Fibroblast of peridontal ligament (primary cell): ENCODE measurements at regions not wholly inside any gene's neighbourhood (a gene's known extent, or its start where the extent isn't known, plus 50 kb on each side); places are given as distances from the start of the nearest gene placed in this dataset.

ENCODE experiments used
- DNase-seq: peaks from one replicate; pipeline ENCODE4 v3.0.0-alpha.2; 2010; ENCODE audit errors: extremely low read depth

GRCh38 chr15:89399238-89400115, 64.9 kb upstream of the POLG start:
- no peak for DNase-seq

- DNase-seq, result no peak
Measured at GRCh38 chr15:89398896-89399237, 64.2 kb upstream of the POLG start.

- DNase-seq, result no peak
Measured at GRCh38 chr15:89397653-89398023, 63.0 kb upstream of the POLG start.

- DNase-seq, result no peak
Measured at GRCh38 chr15:89396723-89397652, 62.4 kb upstream of the POLG start.

GRCh38 chr15:89395996-89396395, 61.4 kb upstream of the POLG start:
- DNase-seq, result no peak

GRCh38 chr15:89395461-89395871, 60.8 kb upstream of the POLG start:
- no peak for DNase-seq

- DNase-seq, result no peak
Measured at GRCh38 chr15:89395031-89395430, 60.4 kb upstream of the POLG start.

- DNase-seq, result no peak
Measured at GRCh38 chr15:89393056-89393455, 58.4 kb upstream of the POLG start.

- DNase-seq, result no peak
Measured at GRCh38 chr15:89391685-89392257, 57.1 kb upstream of the POLG start.

GRCh38 chr15:89389841-89390603, 55.4 kb upstream of the POLG start:
- no peak for DNase-seq

GRCh38 chr15:89387140-89387903, 52.7 kb upstream of the POLG start:
- no peak for DNase-seq

GRCh38 chr15:89385596-89386331, 51.1 kb upstream of the POLG start:
- peak; percentile 83 for DNase-seq
